ENCODE measurements at regions not wholly inside any gene's neighbourhood (a gene's known extent, or its start where the extent isn't known, plus 50 kb on each side); places are given as distances from the start of the nearest gene placed in this dataset.

- DNase-seq (ENCODE audit: low read depth): peak; percentile 54
- no peak overlapping the region for H3K4me3 ChIP-seq (ENCODE audit: low read depth, low read length)
- in situ Hi-C loops (cut with HindIII; ENCODE audit: low sequenced_read_pairs): no loop called here
- peak; percentile 94 for TF ChIP-seq CTCF (IDR thresholded peaks at IDR 0.05; ENCODE audit: low read depth, low read length, missing control alignments)
These were observed 84.4 kb upstream of the SEPTIN5 start for GRCh38 chr22:19629720-19630419.

GRCh38 chr22:19630614-19631013 is 83.7 kb upstream of the SEPTIN5 start:
- no peak for DNase-seq (ENCODE audit: low read depth)
- no peak for TF ChIP-seq CTCF (IDR thresholded peaks at IDR 0.05; ENCODE audit: low read depth, low read length, missing control alignments)
- in situ Hi-C loops (cut with HindIII; ENCODE audit: low sequenced_read_pairs): no loop called here
- no peak overlapping the region for H3K4me3 ChIP-seq (ENCODE audit: low read depth, low read length)

GRCh38 chr22:19631899-19632667 is 82.2 kb upstream of the SEPTIN5 start:
- peak; percentile 12 for DNase-seq (ENCODE audit: low read depth)
- TF ChIP-seq CTCF (IDR thresholded peaks at IDR 0.05; ENCODE audit: low read depth, low read length, missing control alignments): peak; percentile 77
- no peak overlapping the region for H3K4me3 ChIP-seq (ENCODE audit: low read depth, low read length)
- in situ Hi-C loops (cut with HindIII; ENCODE audit: low sequenced_read_pairs): no loop called here

- no peak for TF ChIP-seq CTCF (IDR thresholded peaks at IDR 0.05; ENCODE audit: low read depth, low read length, missing control alignments)
- H3K4me3 ChIP-seq (ENCODE audit: low read depth, low read length): no peak overlapping the region
- in situ Hi-C loops (cut with HindIII; ENCODE audit: low sequenced_read_pairs): no loop called here
- DNase-seq (ENCODE audit: low read depth): no peak
These were observed 81.6 kb upstream of the SEPTIN5 start for GRCh38 chr22:19632668-19633148.

GRCh38 chr22:19634226-19634975 is 79.9 kb upstream of the SEPTIN5 start:
- no peak for TF ChIP-seq CTCF (IDR thresholded peaks at IDR 0.05; ENCODE audit: low read depth, low read length, missing control alignments)
- no peak for DNase-seq (ENCODE audit: low read depth)
- in situ Hi-C loops (cut with HindIII; ENCODE audit: low sequenced_read_pairs): no loop called here

GRCh38 chr22:19635644-19636043 is 78.7 kb upstream of the SEPTIN5 start:
- in situ Hi-C loops (cut with HindIII; ENCODE audit: low sequenced_read_pairs): no loop called here
- no peak overlapping the region for H3K4me3 ChIP-seq (ENCODE audit: low read depth, low read length)
- no peak for TF ChIP-seq CTCF (IDR thresholded peaks at IDR 0.05; ENCODE audit: low read depth, low read length, missing control alignments)
- no peak for DNase-seq (ENCODE audit: low read depth)

More at GRCh38 chr22:19634226-19634975, 79.9 kb upstream of the SEPTIN5 start:
- H3K4me3 ChIP-seq (ENCODE audit: low read depth, low read length): no peak overlapping the region
